ENCODE measurements at regions not wholly inside any gene's neighbourhood (a gene's known extent, or its start where the extent isn't known, plus 50 kb on each side); places are given as distances from the start of the nearest gene placed in this dataset.

DNA sequence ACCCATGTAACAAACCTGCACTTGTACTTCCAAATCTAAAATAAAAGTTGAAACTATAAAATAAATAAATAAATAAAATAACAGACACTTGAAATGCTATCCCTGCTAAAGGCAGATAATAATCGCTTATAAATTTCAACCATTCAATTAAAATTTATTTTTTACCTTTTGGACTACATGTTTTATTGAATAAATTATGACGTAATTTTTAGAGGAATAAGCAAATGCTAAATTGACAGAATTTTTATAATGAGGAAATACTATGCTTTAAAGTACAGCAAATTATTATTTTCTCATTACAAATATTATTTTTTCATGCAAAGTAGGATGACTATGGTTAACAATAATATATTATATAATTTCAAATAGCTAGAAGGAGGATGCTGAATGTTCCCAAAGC, 658.6 kb upstream of the LMO3 start:
- Histone ChIP-seq H3K4me3 (ENCODE audit: low read length) (no peak overlapping the region), H3K27ac (ENCODE audit: low read depth, low read length) (no peak overlapping the region), H3F3A (ENCODE audit: control insufficient read depth, insufficient read depth) (0 out of 2 replicates have a peak, but pooled peaks cover 4% of the 10 kb centered on the region), H3K79me2 (ENCODE audit: control insufficient read depth, low read length) (no peaks in the 10 kb centered on the region), H3K27me3 (ENCODE audit: control insufficient read depth, low read length) (no peaks in the 10 kb centered on the region), H3K4me2 (ENCODE audit: low read length) (no peak overlapping the region), H3K9me3 (ENCODE audit: control insufficient read depth, insufficient read depth, low read length) (no peaks in the 10 kb centered on the region; the same call in 1 of the 2 replicates), H3K9me2 (replicated peaks; ENCODE audit: control insufficient read depth, low read length) (no peaks in the 10 kb centered on the region), H3K4me1 (ENCODE audit: control insufficient read depth, low read length) (no peaks in the 10 kb centered on the region), H4K20me1 (ENCODE audit: control insufficient read depth, insufficient read depth, low read depth, low read length) (no peaks in the 10 kb centered on the region), H3K36me3 (ENCODE audit: control insufficient read depth, low read length) (no peaks in the 10 kb centered on the region)
- TF ChIP-seq EZH2phosphoT487 (IDR thresholded peaks at IDR 0.05; ENCODE audit: borderline replicate concordance, low read length), result no peak
- TF ChIP-seq, protein P1, sequence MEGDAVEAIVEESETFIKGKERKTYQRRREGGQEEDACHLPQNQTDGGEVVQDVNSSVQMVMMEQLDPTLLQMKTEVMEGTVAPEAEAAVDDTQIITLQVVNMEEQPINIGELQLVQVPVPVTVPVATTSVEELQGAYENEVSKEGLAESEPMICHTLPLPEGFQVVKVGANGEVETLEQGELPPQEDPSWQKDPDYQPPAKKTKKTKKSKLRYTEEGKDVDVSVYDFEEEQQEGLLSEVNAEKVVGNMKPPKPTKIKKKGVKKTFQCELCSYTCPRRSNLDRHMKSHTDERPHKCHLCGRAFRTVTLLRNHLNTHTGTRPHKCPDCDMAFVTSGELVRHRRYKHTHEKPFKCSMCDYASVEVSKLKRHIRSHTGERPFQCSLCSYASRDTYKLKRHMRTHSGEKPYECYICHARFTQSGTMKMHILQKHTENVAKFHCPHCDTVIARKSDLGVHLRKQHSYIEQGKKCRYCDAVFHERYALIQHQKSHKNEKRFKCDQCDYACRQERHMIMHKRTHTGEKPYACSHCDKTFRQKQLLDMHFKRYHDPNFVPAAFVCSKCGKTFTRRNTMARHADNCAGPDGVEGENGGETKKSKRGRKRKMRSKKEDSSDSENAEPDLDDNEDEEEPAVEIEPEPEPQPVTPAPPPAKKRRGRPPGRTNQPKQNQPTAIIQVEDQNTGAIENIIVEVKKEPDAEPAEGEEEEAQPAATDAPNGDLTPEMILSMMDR (IDR thresholded peaks at IDR 0.05; ENCODE audit: low read depth, low read length, poor library complexity, severe bottlenecking), result no peak

DNA sequence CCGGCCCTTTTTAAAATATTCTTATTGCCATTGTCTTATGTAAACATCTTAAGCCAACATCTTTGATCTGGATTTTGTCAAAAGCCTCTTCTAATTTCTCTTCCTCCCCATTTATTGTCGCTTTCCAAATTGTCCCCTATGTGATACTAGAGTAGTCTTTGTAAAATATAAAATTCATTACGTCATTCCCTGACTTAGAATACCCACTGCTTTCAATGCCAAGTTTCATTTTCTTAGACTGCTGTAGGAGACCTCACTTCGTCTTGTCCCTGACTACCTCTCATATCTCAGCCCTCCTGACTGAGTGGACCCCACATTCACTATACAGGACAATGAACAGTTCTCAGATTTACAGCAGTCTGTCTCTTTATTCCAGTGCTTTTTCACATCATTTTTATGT, 633.9 kb upstream of the LMO3 start:
- no peak for TF ChIP-seq EZH2phosphoT487 (IDR thresholded peaks at IDR 0.05; ENCODE audit: borderline replicate concordance, low read length)
- TF ChIP-seq, protein P1 (IDR thresholded peaks at IDR 0.05; ENCODE audit: low read depth, low read length, poor library complexity, severe bottlenecking), result no peak
- Histone ChIP-seq H3K4me3 (ENCODE audit: low read length) (no peak overlapping the region), H3F3A (ENCODE audit: control insufficient read depth, insufficient read depth) (no peaks in the 10 kb centered on the region), H3K4me1 (ENCODE audit: control insufficient read depth, low read length) (no peaks in the 10 kb centered on the region), H3K27me3 (ENCODE audit: control insufficient read depth, low read length) (no peaks in the 10 kb centered on the region), H4K20me1 (ENCODE audit: control insufficient read depth, insufficient read depth, low read depth, low read length) (no peaks in the 10 kb centered on the region), H3K4me2 (ENCODE audit: low read length) (no peak overlapping the region), H3K9me2 (replicated peaks; ENCODE audit: control insufficient read depth, low read length) (no peaks in the 10 kb centered on the region), H3K36me3 (ENCODE audit: control insufficient read depth, low read length) (no peaks in the 10 kb centered on the region), H3K9me3 (ENCODE audit: control insufficient read depth, insufficient read depth, low read length) (no peaks in the 10 kb centered on the region), H3K79me2 (ENCODE audit: control insufficient read depth, low read length) (no peaks in the 10 kb centered on the region), H3K27ac (ENCODE audit: low read depth, low read length) (no peak overlapping the region)

DNA sequence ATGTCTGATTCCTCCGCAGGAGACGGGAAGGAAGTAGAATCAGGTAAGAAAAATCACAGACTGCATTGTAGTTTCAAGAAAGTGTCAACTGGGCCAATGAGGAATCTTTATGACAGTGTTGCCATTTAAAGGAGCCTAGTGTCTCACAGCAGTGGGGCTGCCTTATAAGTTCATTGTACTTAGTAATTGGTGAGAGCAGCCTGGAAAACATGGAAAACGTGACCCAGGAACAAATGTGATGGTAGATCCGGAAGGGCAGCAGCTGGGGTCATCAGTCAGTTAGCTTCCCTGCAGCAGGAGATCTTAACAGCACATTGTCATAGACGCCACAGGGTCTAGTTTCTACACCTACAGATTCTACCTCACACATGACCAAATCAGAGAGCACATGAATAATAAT, 630.0 kb upstream of the LMO3 start:
- no peaks in the 10 kb centered on the region for H3K9me3 ChIP-seq (ENCODE audit: control insufficient read depth, insufficient read depth, low read length)
- H4K20me1 ChIP-seq (ENCODE audit: control insufficient read depth, insufficient read depth, low read depth, low read length), result no peaks in the 10 kb centered on the region
- no peak overlapping the region for H3K27ac ChIP-seq (ENCODE audit: low read depth, low read length)
- H3K4me1 ChIP-seq (ENCODE audit: control insufficient read depth, low read length), result no peaks in the 10 kb centered on the region
- TF ChIP-seq, protein P1 (IDR thresholded peaks at IDR 0.05; ENCODE audit: low read depth, low read length, poor library complexity, severe bottlenecking), result no peak
- TF ChIP-seq EZH2phosphoT487 (IDR thresholded peaks at IDR 0.05; ENCODE audit: borderline replicate concordance, low read length), result no peak
- H3F3A ChIP-seq (ENCODE audit: control insufficient read depth, insufficient read depth), result no peaks in the 10 kb centered on the region
- no peaks in the 10 kb centered on the region for H3K27me3 ChIP-seq (ENCODE audit: control insufficient read depth, low read length)
- no peaks in the 10 kb centered on the region for H3K79me2 ChIP-seq (ENCODE audit: control insufficient read depth, low read length)
- no peak overlapping the region for H3K4me2 ChIP-seq (ENCODE audit: low read length)
- H3K36me3 ChIP-seq (ENCODE audit: control insufficient read depth, low read length), result no peaks in the 10 kb centered on the region
- no peaks in the 10 kb centered on the region for H3K9me2 ChIP-seq (replicated peaks; ENCODE audit: control insufficient read depth, low read length)
- no peak overlapping the region for H3K4me3 ChIP-seq (ENCODE audit: low read length)
